ENCODE measurements at regions not wholly inside any gene's neighbourhood (a gene's known extent, or its start where the extent isn't known, plus 50 kb on each side); places are given as distances from the start of the nearest gene placed in this dataset.

GRCh38 chr6:108734271-108734922 lies 113.8 kb upstream of the ARMC2 start:
- DNase-seq, result no peak

- no peak for DNase-seq
Measured at GRCh38 chr6:108735310-108736001, 112.8 kb upstream of the ARMC2 start.

- no peak for DNase-seq
Measured at GRCh38 chr6:108736002-108736361, 112.2 kb upstream of the ARMC2 start.

GRCh38 chr6:108736832-108737231 lies 111.4 kb upstream of the ARMC2 start:
- DNase-seq, result no peak

GRCh38 chr6:108737594-108738546 lies 110.4 kb upstream of the ARMC2 start:
- DNase-seq, result no peak

GRCh38 chr6:108738684-108739416 lies 109.4 kb upstream of the ARMC2 start:
- no peak for DNase-seq

GRCh38 chr6:108739496-108740330 lies 108.5 kb upstream of the ARMC2 start:
- no peak for DNase-seq

GRCh38 chr6:108741331-108741989 lies 106.8 kb upstream of the ARMC2 start:
- no peak for DNase-seq

GRCh38 chr6:108742041-108742440 lies 106.2 kb upstream of the ARMC2 start:
- DNase-seq, result no peak

GRCh38 chr6:108744244-108744972 lies 103.8 kb upstream of the ARMC2 start:
- DNase-seq, result no peak

- DNase-seq, result no peak
Measured at GRCh38 chr6:108744996-108745395, 103.2 kb upstream of the ARMC2 start.

- DNase-seq, result no peak
Measured at GRCh38 chr6:108745664-108746336, 102.4 kb upstream of the ARMC2 start.

GRCh38 chr6:108746366-108746765 lies 101.9 kb upstream of the ARMC2 start:
- no peak for DNase-seq

- no peak for DNase-seq
Measured at GRCh38 chr6:108746836-108747575, 101.2 kb upstream of the ARMC2 start.

GRCh38 chr6:108748055-108748454 lies 100.2 kb upstream of the ARMC2 start:
- DNase-seq, result no peak

- no peak for DNase-seq
Measured at GRCh38 chr6:108748959-108749358, 99.3 kb upstream of the ARMC2 start.

GRCh38 chr6:108750801-108751200 lies 97.4 kb upstream of the ARMC2 start:
- DNase-seq, result no peak

GRCh38 chr6:108751282-108751681 lies 96.9 kb upstream of the ARMC2 start:
- DNase-seq, result no peak

Measured in NCI-H748 treated with DMSO at 0.1 percent for 48 hours (cell line).